H1 (cell line): ENCODE measurements at regions not wholly inside any gene's neighbourhood (a gene's known extent, or its start where the extent isn't known, plus 50 kb on each side); places are given as distances from the start of the nearest gene placed in this dataset.

Source experiments
- CEBPB ChIP-seq: IDR thresholded peaks from 2 replicates; pipeline ENCODE4 v1.6.1; 2012; ENCODE audit warnings: low read depth, low read length
- GABPA ChIP-seq: IDR thresholded peaks from 2 replicates; pipeline ENCODE4 v1.6.1; 2011; ENCODE audit warnings: mild to moderate bottlenecking, low read length, moderate library complexity, borderline replicate concordance; ENCODE audit not compliant: insufficient read depth

- no peak for TF ChIP-seq CEBPB
- TF ChIP-seq GABPA: no peak
Observed at GRCh38 chr20:46831633-46832011, 63.0 kb upstream of the EYA2 start (continued).
